Ascending aorta (tissue), 2 donors: ENCODE measurements at regions not wholly inside any gene's neighbourhood (a gene's known extent, or its start where the extent isn't known, plus 50 kb on each side); places are given as distances from the start of the nearest gene placed in this dataset.

Experiments
- DNase-seq, 2 donors: peaks; one replicate each; pipeline ENCODE4 v3.0.0-alpha.2; 2019; ENCODE audit warnings: low spot score in 2 of 2
- H3K27ac ChIP-seq, 2 donors: fragments of 200-600 bp; sonication (generic); one replicate each; pipeline ENCODE4 v1.5.1; 2016 to 2017; ENCODE audit warnings: mild to moderate bottlenecking in 1 of 2
- H3K27me3 ChIP-seq: fragments of 200-600 bp; sonication (generic); one replicate; pipeline ENCODE4 v1.5.1; 2017
- H3K36me3 ChIP-seq, 2 donors: fragments of 200-600 bp; sonication (generic); one replicate each; pipeline ENCODE4 v1.5.1; 2016
- H3K4me1 ChIP-seq, 2 donors: fragments of 200-600 bp; sonication (generic); one replicate each; pipeline ENCODE4 v1.5.1; 2016 to 2017; ENCODE audit warnings: mild to moderate bottlenecking in 1 of 2
- H3K4me3 ChIP-seq, 2 donors: fragments of 200-600 bp; sonication (generic); one replicate each; pipeline ENCODE4 v1.5.1; 2016 to 2017; ENCODE audit warnings: mild to moderate bottlenecking in 1 of 2
- H3K9me3 ChIP-seq, 2 donors: fragments of 200-600 bp; sonication (generic); one replicate each; pipeline ENCODE4 v1.5.1; 2016
- intact Hi-C: fragments of 100-400 bp; cut with DNase I; formaldehyde crosslinking; loops from one replicate; pipeline ENCODE4 v1.15.1; 2023
- TF ChIP-seq, protein P1 (sequence below), 3 experiments: fragments of 200-600 bp in 2 of 3; fragments of 450-650 bp in 1 of 3; sonication (generic) in 2 of 3; IDR thresholded peaks; one replicate each; pipeline ENCODE4 v1.5.1; 2016 to 2019; ENCODE audit warnings: antibody characterized with exemption in 3 of 3, mild to moderate bottlenecking in 1 of 3, moderate library complexity in 1 of 3

DNA sequence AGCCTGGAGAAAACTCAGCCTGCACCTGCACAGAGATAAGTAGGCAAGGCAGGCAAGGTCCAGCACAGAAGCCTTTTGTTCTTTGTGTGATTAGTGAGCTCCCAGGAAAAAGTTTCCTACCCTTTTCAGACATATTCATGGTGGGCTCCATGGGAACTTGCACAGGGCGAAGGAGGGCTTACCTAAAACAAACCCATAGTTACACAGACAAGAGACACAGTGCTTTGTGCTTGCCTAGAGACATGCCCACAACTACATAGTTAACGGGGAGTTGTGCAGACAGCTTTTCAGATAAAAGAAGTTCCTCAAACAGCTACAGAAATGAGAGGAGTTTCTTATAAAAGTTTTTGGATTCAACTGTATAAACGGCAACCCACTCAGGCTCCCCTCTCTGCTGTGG lies 180.5 kb downstream of the GLUD2 start:
- no peaks in the 10 kb centered on the region for H3K27me3 ChIP-seq
- no peak overlapping the region for H3K27ac ChIP-seq
- DNase-seq: no peak
- TF ChIP-seq, protein P1, sequence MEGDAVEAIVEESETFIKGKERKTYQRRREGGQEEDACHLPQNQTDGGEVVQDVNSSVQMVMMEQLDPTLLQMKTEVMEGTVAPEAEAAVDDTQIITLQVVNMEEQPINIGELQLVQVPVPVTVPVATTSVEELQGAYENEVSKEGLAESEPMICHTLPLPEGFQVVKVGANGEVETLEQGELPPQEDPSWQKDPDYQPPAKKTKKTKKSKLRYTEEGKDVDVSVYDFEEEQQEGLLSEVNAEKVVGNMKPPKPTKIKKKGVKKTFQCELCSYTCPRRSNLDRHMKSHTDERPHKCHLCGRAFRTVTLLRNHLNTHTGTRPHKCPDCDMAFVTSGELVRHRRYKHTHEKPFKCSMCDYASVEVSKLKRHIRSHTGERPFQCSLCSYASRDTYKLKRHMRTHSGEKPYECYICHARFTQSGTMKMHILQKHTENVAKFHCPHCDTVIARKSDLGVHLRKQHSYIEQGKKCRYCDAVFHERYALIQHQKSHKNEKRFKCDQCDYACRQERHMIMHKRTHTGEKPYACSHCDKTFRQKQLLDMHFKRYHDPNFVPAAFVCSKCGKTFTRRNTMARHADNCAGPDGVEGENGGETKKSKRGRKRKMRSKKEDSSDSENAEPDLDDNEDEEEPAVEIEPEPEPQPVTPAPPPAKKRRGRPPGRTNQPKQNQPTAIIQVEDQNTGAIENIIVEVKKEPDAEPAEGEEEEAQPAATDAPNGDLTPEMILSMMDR (IDR thresholded peaks at IDR 0.05): no peak
- no peaks in the 10 kb centered on the region for H3K36me3 ChIP-seq
- intact Hi-C loops: no loop called here
- no peaks in the 10 kb centered on the region for H3K9me3 ChIP-seq
- H3K4me3 ChIP-seq: no peak overlapping the region
- H3K4me1 ChIP-seq: no peaks in the 10 kb centered on the region

GRCh38 chrX:121231566-121232358 lies 184.4 kb downstream of the GLUD2 start:
- no peaks in the 10 kb centered on the region for H3K4me1 ChIP-seq
- intact Hi-C loops: no loop called here
- no peak for DNase-seq
- H3K36me3 ChIP-seq: no peaks in the 10 kb centered on the region
- H3K9me3 ChIP-seq: no peaks in the 10 kb centered on the region
- H3K27ac ChIP-seq: no peak overlapping the region
- no peaks in the 10 kb centered on the region for H3K27me3 ChIP-seq
- TF ChIP-seq, protein P1 (IDR thresholded peaks at IDR 0.05): no peak
- no peak overlapping the region for H3K4me3 ChIP-seq

- Histone ChIP-seq H3K27me3 (no peaks in the 10 kb centered on the region), H3K4me1 (no peaks in the 10 kb centered on the region), H3K9me3 (no peaks in the 10 kb centered on the region), H3K4me3 (no peak overlapping the region), H3K27ac (no peak overlapping the region), H3K36me3 (no peaks in the 10 kb centered on the region)
- TF ChIP-seq, protein P1 (IDR thresholded peaks at IDR 0.05): no peak
- intact Hi-C loops: no loop called here
- no peak for DNase-seq
These were observed 188.6 kb downstream of the GLUD2 start for GRCh38 chrX:121236040-121236439.

DNA sequence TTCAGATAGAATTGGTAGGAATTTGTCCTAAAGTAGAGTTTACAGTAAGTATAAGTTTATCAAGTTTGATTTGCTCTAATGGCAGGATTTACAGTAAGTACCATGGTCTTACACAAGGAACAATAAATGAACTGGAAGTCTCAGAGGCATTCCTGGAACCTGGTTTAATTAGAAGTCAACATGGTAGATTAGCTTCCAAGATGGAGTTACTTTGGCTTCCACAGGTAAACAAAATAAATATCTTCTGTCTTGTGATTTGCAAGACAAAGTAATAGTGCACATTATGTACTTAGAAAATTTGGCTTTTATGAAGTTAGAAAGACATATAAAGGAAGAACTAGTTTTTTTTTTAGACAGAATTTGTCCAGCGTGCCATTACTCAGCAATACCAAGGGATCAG lies 190.7 kb downstream of the GLUD2 start:
- H3K4me1 ChIP-seq: no peaks in the 10 kb centered on the region
- no peak for DNase-seq
- intact Hi-C loops: no loop called here

DNA sequence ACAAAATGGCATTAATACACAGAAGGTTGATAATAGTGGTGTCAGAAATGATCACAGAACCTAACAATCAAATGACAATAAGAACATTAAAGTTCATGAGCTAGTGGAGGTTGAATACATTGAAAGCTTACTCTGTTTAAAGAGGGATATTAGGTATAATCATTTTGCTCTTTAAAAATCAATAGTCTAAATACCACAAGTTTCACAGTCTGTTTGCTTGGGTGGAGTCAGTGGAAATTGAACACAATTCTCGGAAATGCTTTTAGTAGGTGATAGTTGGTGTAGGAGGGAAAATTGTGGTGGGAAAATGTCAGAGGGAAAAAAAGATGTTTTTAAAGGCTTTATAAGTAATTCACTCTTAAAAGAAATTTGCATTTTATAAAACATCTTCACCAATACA lies 197.1 kb downstream of the GLUD2 start:
- H3K4me1 ChIP-seq: no peaks in the 10 kb centered on the region
- no peak for DNase-seq
- no peaks in the 10 kb centered on the region for H3K27me3 ChIP-seq
- intact Hi-C loops: loop anchor here (10.0 kb wide), 1 partner anchor 60 kb away; no protein-coding TSS in a partner anchor
- H3K9me3 ChIP-seq: no peaks in the 10 kb centered on the region
- H3K4me3 ChIP-seq: no peak overlapping the region
- H3K27ac ChIP-seq: no peak overlapping the region
- TF ChIP-seq, protein P1 (IDR thresholded peaks at IDR 0.05): no peak
- no peaks in the 10 kb centered on the region for H3K36me3 ChIP-seq

More for the DNA sequence above, 190.7 kb downstream of the GLUD2 start:
- no peaks in the 10 kb centered on the region for H3K36me3 ChIP-seq
- H3K27ac ChIP-seq: no peak overlapping the region
- TF ChIP-seq, protein P1 (IDR thresholded peaks at IDR 0.05): no peak
- no peaks in the 10 kb centered on the region for H3K9me3 ChIP-seq
- no peaks in the 10 kb centered on the region for H3K27me3 ChIP-seq
- H3K4me3 ChIP-seq: no peak overlapping the region
